K562 (cell line): ENCODE measurements at regions not wholly inside any gene's neighbourhood (a gene's known extent, or its start where the extent isn't known, plus 50 kb on each side); places are given as distances from the start of the nearest gene placed in this dataset.

ENCODE experiments used
- BRCA1 ChIP-seq, 2 experiments: fragments of 450-650 bp in 1 of 2; sonication (generic) in 1 of 2; formaldehyde crosslinking in 1 of 2; IDR thresholded peaks; 2 replicates each; pipeline versions ENCODE4 v1.5.0 to v1.6.1; 2017 to 2020; ENCODE audit warnings: mild to moderate bottlenecking in 1 of 2, missing genetic modification reagents in 1 of 2
- CTCF ChIP-seq, 3 experiments: IDR thresholded peaks in 2 of 3; conservative IDR thresholded peaks in 1 of 3; 2 replicates each; pipeline ENCODE4 v1.5.1; 2011 to 2012; ENCODE audit warnings: low read length in 3 of 3, mild to moderate bottlenecking in 3 of 3, control low read depth in 2 of 3, improper control_type of control experiment in 1 of 3, inconsistent platforms in 1 of 3, low read depth in 1 of 3, mixed read lengths in 1 of 3, moderate library complexity in 1 of 3; ENCODE audit not compliant: insufficient read depth in 2 of 3
- PHB ChIP-seq: fragments of 250-450 bp; sonication (Bioruptor Pico); IDR thresholded peaks from 2 replicates; pipeline ENCODE4 v1.5.0; 2021
- POLR2A ChIP-seq: fragments of 450-650 bp; conservative IDR thresholded peaks from 2 replicates; pipeline ENCODE4 v1.6.1; 2016
- RAD21 ChIP-seq, 2 experiments: fragments of 250-450 bp in 1 of 2; fragments of 450-650 bp in 1 of 2; sonication (Bioruptor Pico) in 1 of 2; formaldehyde crosslinking in 1 of 2; IDR thresholded peaks in 1 of 2; conservative IDR thresholded peaks in 1 of 2; 2 replicates each; pipeline versions ENCODE4 v1.4.0 to v1.8.0; 2020 to 2022; ENCODE audit warnings: mild to moderate bottlenecking in 2 of 2, moderate library complexity in 1 of 2
- TRIM25 ChIP-seq: fragments of 450-650 bp; IDR thresholded peaks from 2 replicates; pipeline ENCODE4 v1.7.0; 2016; ENCODE audit warnings: borderline replicate concordance
- VEZF1 ChIP-seq: fragments of 200-800 bp; sonication (Bioruptor generic); IDR thresholded peaks from 2 replicates; pipeline ENCODE4 v1.6.1; 2017; ENCODE audit warnings: missing genetic modification characterization, missing compliant biosample characterization
- XRCC5 ChIP-seq: fragments of 200-400 bp; formaldehyde crosslinking; IDR thresholded peaks from 2 replicates; pipeline ENCODE4 v1.6.1; 2017; ENCODE audit warnings: low read depth, mild to moderate bottlenecking, low read length
- YY1 ChIP-seq, 3 experiments: IDR thresholded peaks; 2 replicates each; pipeline ENCODE4 v1.6.1; 2011; ENCODE audit warnings: low read length in 2 of 3, mild to moderate bottlenecking in 2 of 3, moderate library complexity in 2 of 3, borderline replicate concordance in 1 of 3, control low read depth in 1 of 3, low read depth in 1 of 3; ENCODE audit not compliant: insufficient read depth in 3 of 3, insufficient replicate concordance in 2 of 3, control insufficient read depth in 1 of 3, insufficient read length in 1 of 3; ENCODE audit errors: extremely low read depth in 1 of 3
- ZBTB33 ChIP-seq: sonication (generic); formaldehyde crosslinking; IDR thresholded peaks from 2 replicates; pipeline ENCODE4 v1.8.1; 2023; ENCODE audit warnings: mild to moderate bottlenecking, missing genetic modification reagents

- no peak for TF ChIP-seq TRIM25
- TF ChIP-seq VEZF1 (CRISPR knock-in tag): no peak
- TF ChIP-seq ZBTB33 (CRISPR knock-in tag): no peak
- no peak for TF ChIP-seq PHB
- no peak for TF ChIP-seq CTCF (IDR thresholded peaks at IDR 0.05 in 2 of 3, conservative IDR thresholded peaks at IDR 0.05 in 1 of 3; ENCODE audit: insufficient read depth in 2 of 3, low read depth in 1 of 3, low read length in 3 of 3)
- TF ChIP-seq BRCA1 (IDR thresholded peaks at IDR 0.05): no peak
- TF ChIP-seq BRCA1 (CRISPR knock-in tag; IDR thresholded peaks at IDR 0.05): no peak
- TF ChIP-seq RAD21 (CRISPR knock-in tag; conservative IDR thresholded peaks at IDR 0.05 in 1 of 2, IDR thresholded peaks at IDR 0.05 in 1 of 2): no peak
- no peak for TF ChIP-seq POLR2A
- TF ChIP-seq YY1 (IDR thresholded peaks at IDR 0.05; ENCODE audit: borderline replicate concordance in 1 of 3, control insufficient read depth in 1 of 3, extremely low read depth in 1 of 3, insufficient read depth in 3 of 3, insufficient read length in 1 of 3, insufficient replicate concordance in 2 of 3, low read depth in 1 of 3, low read length in 2 of 3): no peak
- TF ChIP-seq XRCC5: no peak
Observed at GRCh38 chr5:67809589-67809988, 406.0 kb upstream of the PIK3R1 start.
